RWPE2 (cell line): ENCODE measurements at regions not wholly inside any gene's neighbourhood (a gene's known extent, or its start where the extent isn't known, plus 50 kb on each side); places are given as distances from the start of the nearest gene placed in this dataset.

ENCODE experiments used
- ATAC-seq: fragments of 200-7000 bp; cut with Tn5 transposase; 3 replicates; pipeline ENCODE4 v1.9.1; 2021; ENCODE audit warnings: low read depth
- DNase-seq: peaks from one replicate; pipeline ENCODE4 v3.0.0-alpha.2; 2020; ENCODE audit warnings: low spot score
- H3K27ac ChIP-seq: fragments of 450-650 bp; 2 replicates; pipeline ENCODE4 v1.5.1; 2017; ENCODE audit warnings: mild to moderate bottlenecking; ENCODE audit not compliant: poor library complexity, severe bottlenecking
- H3K27me3 ChIP-seq: fragments of 250-450 bp; sonication (Bioruptor Pico); 2 replicates; pipeline ENCODE4 v1.5.1; 2021; ENCODE audit warnings: mild to moderate bottlenecking, moderate library complexity; ENCODE audit not compliant: insufficient read depth, poor library complexity, severe bottlenecking
- H3K36me3 ChIP-seq: fragments of 250-450 bp; sonication (Bioruptor Pico); 2 replicates; pipeline ENCODE4 v1.5.1; 2020; ENCODE audit warnings: low read depth, mild to moderate bottlenecking, moderate library complexity
- H3K4me1 ChIP-seq: fragments of 250-450 bp; sonication (Bioruptor Pico); 2 replicates; pipeline ENCODE4 v1.5.1; 2021; ENCODE audit warnings: mild to moderate bottlenecking, moderate library complexity; ENCODE audit not compliant: insufficient read depth, poor library complexity, severe bottlenecking
- H3K4me3 ChIP-seq: fragments of 250-450 bp; sonication (Bioruptor Pico); 2 replicates; pipeline ENCODE4 v1.5.1; 2021; ENCODE audit warnings: mild to moderate bottlenecking, moderate library complexity; ENCODE audit not compliant: severe bottlenecking
- H3K9me3 ChIP-seq: fragments of 250-450 bp; sonication (Bioruptor Pico); 2 replicates; pipeline ENCODE4 v1.5.1; 2021; ENCODE audit warnings: mild to moderate bottlenecking, moderate library complexity; ENCODE audit not compliant: severe bottlenecking
- CTCF ChIP-seq: fragments of 450-650 bp; IDR thresholded peaks from one replicate; pipeline ENCODE4 v1.5.1; 2017; ENCODE audit warnings: mild to moderate bottlenecking, moderate library complexity; ENCODE audit not compliant: poor library complexity, severe bottlenecking

GRCh38 chr6:113750151-113750855 is 106.8 kb upstream of the MARCKS start:
- ATAC-seq (no peak), DNase-seq (no peak)
- Histone ChIP-seq H3K27ac (no peak overlapping the region), H3K4me1 (no peaks in the 10 kb centered on the region), H3K9me3 (no peaks in the 10 kb centered on the region), H3K36me3 (no peaks in the 10 kb centered on the region), H3K27me3 (no peaks in the 10 kb centered on the region), H3K4me3 (no peak overlapping the region)
- no peak for TF ChIP-seq CTCF

- no peaks in the 10 kb centered on the region for H3K27me3 ChIP-seq
- DNase-seq (no peak), ATAC-seq (no peak)
- no peaks in the 10 kb centered on the region for H3K4me1 ChIP-seq
- H3K36me3 ChIP-seq = no peaks in the 10 kb centered on the region
- no peak for TF ChIP-seq CTCF
- no peak overlapping the region for H3K4me3 ChIP-seq
- H3K27ac ChIP-seq = no peak overlapping the region
- H3K9me3 ChIP-seq = no peaks in the 10 kb centered on the region
These were observed 102.9 kb upstream of the MARCKS start for GRCh38 chr6:113754291-113754690.

- DNase-seq = no peak
- Histone ChIP-seq H3K36me3 (no peaks in the 10 kb centered on the region), H3K27me3 (no peaks in the 10 kb centered on the region), H3K4me1 (no peaks in the 10 kb centered on the region), H3K4me3 (no peak overlapping the region), H3K9me3 (no peaks in the 10 kb centered on the region), H3K27ac (no peak overlapping the region)
- no peak for TF ChIP-seq CTCF
- ATAC-seq = no peak
These were observed 101.5 kb upstream of the MARCKS start for GRCh38 chr6:113755449-113756289.

GRCh38 chr6:113756290-113756665 is 100.9 kb upstream of the MARCKS start:
- Histone ChIP-seq H3K27me3 (no peaks in the 10 kb centered on the region), H3K9me3 (no peaks in the 10 kb centered on the region), H3K4me1 (no peaks in the 10 kb centered on the region), H3K4me3 (no peak overlapping the region), H3K27ac (no peak overlapping the region), H3K36me3 (no peaks in the 10 kb centered on the region)
- no peak for DNase-seq
- no peak for ATAC-seq
- TF ChIP-seq CTCF = no peak

GRCh38 chr6:113758214-113758613 is 98.9 kb upstream of the MARCKS start:
- Histone ChIP-seq H3K36me3 (no peaks in the 10 kb centered on the region), H3K27ac (no peak overlapping the region), H3K4me1 (peaks cover 9% of the 10 kb centered on the region), H3K27me3 (no peaks in the 10 kb centered on the region), H3K4me3 (no peak overlapping the region), H3K9me3 (no peaks in the 10 kb centered on the region)
- TF ChIP-seq CTCF = no peak
- DNase-seq (no peak), ATAC-seq (no peak)
